ENCODE measurements at regions not wholly inside any gene's neighbourhood (a gene's known extent, or its start where the extent isn't known, plus 50 kb on each side); places are given as distances from the start of the nearest gene placed in this dataset.

DNA sequence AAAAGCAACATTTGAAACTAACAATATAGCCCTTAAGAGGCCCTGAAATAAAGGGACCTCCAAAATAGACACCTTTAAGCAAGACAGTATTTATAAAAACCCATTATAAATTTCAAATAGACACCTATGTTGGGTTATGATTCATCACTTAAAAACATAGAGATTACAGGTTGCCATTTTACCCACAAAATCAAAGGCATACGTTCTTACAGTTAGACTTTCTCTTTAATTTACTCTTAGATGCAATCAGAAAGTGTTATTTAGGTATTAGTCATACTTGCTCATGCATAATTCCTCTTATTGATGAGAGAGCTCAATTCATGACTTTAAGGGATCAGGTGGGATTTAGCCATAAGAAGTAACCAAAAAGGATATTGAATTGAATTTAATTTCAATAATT is 51.5 kb upstream of the TMEM200A start:
- peak in 1 of 5 experiments; percentile 58 for DNase-seq

DNA sequence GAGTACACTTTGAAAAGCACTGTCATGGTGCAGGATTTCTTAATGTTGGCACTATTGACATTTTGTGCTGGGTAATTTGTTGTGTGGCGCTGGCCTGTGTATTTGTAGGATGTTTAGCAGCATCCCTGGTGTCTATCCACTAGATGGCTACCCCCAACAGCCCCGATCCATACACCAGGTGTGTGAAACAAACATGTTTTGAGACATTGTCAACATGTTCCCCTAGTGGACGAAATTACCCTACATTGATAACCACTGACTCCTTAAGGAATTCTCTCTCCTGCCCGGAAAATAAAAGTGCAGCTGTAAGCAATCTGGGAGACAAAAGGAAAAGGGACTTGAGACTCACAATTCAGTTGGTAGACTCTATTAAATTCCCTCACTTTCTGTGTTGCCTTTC is 52.6 kb upstream of the TMEM200A start:
- no peak for DNase-seq

DNA sequence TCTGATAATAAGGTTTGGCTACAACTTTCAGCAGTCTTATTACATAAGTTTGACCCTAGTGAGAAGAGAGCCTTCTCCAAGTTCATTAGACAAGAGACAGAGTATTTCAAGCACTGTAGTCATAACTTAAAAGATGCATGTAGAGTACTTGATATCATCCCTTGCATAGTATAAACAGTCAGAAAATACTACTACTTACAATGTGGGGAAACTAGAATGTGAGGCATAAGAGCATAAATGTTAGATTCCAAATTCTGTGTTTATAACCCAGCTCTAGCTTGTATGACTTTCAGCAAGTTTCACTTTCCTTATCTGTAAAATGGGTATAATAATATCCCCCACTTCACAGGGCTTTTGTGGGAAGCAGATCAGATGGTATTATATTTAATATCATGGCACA is 56.8 kb upstream of the TMEM200A start:
- no peak for DNase-seq

DNA sequence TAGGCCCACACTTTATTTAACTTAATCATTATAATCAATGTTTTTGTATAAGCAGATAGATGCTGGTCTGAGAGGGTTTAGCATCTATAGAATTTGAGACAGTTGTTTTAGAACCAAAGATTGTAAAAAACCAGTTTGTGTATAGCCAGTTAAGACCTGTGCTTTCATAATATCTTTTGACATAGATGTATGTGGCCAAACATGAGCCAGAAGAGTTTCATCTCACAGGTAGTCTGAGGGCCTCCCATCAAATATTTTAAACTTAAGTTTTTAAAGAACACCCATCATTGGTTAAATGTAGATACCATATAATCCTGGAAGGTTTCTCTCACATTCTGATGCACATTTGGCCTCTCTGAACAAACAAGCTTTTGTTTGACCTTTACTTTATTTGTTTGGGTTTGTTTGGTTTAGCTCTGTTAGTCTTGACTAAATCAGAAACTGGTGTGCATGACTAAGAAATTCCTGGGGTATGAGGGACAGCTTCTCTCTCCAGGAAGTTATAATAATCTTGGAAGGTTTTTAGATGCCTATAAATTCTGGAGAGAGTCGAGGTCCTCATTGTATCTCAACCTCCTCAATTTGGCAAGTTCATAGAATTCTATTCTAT is 58.0 kb upstream of the TMEM200A start:
- no peak for DNase-seq

DNA sequence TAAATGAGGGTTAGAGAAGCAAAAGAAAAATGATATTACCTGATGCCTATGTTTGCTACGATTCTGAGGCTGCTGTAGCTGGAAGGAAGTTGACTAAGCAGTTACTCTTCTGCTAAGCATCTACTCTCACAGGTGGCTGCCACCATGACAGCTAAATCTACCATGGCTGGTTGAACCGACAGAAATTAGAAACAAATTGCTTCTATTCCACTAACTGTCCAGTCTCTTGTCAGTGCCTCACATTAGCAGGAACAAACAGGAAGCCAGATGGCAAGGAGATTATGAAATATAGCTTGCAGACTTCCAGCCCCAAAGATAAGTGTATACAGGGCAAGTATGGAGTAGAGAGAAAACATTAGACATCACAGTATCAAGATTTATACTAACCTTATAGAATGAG is 59.4 kb upstream of the TMEM200A start:
- no peak for DNase-seq

DNA sequence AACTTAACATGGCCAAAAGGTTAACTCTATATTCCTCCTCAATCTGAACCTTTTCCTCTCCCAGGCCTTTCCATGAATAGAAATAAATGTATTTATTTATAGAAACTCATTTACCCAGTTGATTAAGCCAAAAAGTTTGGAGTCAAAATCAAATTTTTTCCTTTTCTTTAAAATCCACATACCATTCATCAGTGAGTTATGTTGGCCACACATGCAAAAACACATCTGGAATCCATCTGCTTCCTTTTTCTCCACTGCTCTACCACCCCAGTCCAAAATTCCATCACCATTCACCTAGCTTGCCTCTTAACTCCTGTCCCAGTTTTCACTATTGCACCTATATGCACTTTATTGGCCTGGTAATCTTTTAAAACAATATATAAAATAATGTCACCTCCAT is 62.4 kb upstream of the TMEM200A start:
- no peak for DNase-seq

DNA sequence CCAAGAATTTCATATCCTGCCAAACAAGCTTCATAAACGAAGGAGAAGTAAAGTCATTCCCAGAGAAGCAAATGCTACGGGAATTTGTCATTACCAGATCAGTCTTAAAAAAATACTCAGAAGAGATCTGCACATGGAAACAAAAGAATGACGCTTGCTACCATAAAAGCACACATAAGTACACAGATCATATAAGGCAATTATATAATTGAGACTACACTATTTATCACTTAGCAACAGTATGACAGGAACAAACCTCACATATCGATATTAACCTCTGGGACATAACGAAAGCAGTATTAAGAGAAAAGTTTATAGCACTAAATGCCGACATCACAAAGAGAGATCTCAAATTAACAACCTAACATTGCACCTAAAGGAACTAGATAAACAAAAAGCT is 67.6 kb upstream of the TMEM200A start:
- no peak for DNase-seq

DNA sequence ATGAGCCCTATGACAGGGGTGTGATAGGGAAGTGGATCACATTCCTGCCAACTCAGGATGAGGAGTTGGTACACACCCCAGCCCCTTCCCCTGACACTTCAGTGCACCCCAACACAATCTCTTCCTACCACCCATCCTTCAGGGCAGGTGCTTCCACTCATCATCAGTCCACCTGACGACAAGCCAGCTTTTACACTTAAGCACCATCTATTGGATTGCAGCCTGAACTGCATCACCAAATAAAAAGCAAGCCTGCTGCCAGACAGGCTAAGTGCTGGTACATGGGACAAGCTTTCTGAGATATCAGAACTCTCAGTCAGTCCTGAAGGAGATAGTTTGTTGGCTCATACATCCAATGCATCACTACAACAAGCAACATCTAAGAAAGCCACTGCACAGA is 69.0 kb upstream of the TMEM200A start:
- DNase-seq: peak in 1 of 5 experiments; percentile 32

DNA sequence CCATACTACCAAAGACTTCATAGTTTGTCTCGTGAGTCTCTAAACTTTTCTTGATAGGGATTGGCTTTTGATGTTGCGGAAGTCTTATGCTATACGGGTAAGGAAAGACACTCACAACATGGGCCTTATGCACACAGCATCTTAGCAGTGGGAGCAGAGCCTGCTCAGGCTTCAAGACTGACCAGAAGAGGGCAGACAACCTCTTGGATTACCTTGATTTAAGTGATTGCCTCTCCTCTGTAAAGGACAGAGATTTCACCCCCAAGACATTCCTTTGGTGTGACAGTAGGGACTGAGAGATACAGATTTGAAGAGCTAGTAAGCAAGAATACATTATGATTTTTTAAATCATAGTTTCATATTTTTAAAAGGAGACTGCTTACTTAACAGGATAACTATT is 71.0 kb upstream of the SAMD3 start:
- DNase-seq: peak in 2 of 5 experiments; percentile 4 to 68

DNA sequence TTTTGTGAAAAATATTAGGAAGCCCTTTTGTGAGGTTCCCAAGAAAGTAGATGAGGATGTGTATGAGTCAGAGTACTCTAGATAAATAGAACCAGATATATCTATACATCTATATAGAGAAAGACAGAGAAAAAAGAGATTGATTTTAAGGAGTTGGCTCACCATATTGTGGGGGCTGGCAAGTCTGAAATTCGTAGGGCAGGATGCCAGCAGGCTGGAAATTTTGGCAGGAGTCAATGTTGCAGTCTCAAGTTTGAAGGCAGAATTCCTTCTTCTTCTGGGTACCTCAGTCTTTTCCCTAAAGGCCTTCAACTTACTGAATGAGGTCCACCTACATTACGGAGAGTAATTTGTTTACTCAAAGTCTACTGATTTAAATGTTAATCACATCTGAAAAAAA is 65.3 kb upstream of the SAMD3 start:
- DNase-seq: no peak

DNA sequence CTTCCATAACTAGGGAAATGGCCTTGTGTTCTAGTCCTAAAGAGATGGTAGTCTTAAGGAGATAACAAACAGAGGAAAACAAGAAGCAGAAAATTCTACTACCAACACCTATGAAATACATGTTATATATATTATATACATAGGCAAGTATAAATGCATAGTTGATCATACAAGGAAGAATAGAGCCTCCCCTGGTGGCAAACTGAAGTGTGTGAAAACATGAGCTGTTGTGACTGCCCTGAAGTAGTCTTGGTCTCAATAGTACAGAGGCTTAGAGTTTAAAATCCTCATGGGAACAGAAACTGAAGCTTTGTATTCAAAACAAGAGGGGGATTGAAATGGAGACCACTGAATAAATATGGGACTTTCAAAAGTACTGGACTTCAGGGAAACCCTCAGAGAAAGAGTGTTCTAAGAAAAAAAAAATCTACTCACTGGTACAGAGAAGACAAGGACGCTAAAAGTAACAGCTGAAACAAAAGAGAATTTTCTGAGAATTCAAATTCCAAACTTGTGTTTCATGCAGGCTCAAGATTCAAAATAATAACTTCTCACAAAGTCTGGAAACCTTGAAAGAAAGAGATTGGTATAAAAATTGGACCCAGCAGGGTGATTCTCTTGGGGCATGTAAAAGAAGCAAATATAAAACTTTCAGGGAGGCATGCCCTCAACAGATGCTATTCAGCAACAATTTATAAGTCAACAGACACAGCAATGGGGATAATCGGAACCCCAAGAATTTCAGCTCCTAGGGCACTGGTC is 59.7 kb upstream of the SAMD3 start:
- peak in 2 of 5 experiments; percentile 16 to 79 for DNase-seq

DNA sequence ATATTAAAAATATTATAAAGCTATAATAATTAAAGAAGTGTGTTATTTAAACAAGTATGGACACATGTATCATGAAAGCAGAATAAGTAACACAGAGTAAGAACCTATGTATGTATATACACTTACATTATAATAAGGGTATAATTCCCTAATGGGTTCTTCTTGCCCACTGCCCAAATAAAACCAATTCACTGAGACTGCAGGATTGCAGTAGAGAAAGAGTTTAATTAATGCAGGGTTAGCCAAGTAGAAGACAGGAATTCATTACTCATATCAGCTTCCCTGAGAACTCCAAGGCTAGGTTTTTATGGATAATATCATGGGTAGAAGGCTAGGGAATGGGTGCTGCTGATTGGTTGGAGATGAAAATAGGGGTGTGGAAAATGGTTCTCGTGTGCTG is 53.8 kb upstream of the SAMD3 start:
- no peak for DNase-seq

DNA sequence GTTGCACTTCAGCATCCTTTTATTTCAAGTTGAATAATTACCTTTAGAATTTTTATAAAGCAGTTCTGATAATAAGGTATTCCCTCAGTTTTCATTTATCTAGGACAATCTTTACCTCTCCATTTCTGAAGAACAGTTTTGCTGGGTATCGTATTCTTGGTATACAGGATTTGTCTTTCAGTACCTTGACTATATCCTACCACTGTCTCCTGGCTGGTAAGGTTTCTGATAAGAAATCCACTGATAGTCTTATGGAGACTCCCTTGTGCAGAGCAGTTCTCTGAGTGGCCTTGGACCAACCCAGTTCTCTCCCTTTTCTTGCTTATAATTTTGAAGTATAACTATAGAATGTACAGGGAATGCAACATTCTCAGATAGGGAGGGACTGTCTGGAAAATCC is 51.3 kb upstream of the SAMD3 start:
- no peak for DNase-seq
